Gastrocnemius medialis (tissue), 4 donors: ENCODE measurements at regions not wholly inside any gene's neighbourhood (a gene's known extent, or its start where the extent isn't known, plus 50 kb on each side); places are given as distances from the start of the nearest gene placed in this dataset.

ENCODE experiments used
- ATAC-seq, 2 donors: fragments of 150-250 bp; one replicate each; pipeline ENCODE4 v1.9.1; 2016
- DNase-seq, 2 donors: peaks; one replicate each; pipeline ENCODE4 v3.0.0-alpha.2; 2019
- H3K27ac ChIP-seq, 4 donors: fragments of 200-600 bp; sonication (generic); 1 replicate in 1 of 4; 2 replicates in 3 of 4; pipeline ENCODE4 v1.5.1; 2016 to 2018; ENCODE audit warnings: mild to moderate bottlenecking in 2 of 4, moderate library complexity in 1 of 4
- H3K27me3 ChIP-seq, 3 donors: fragments of 200-600 bp; sonication (generic) in 2 of 3; 1 replicate in 1 of 3; 2 replicates in 2 of 3; pipeline versions ENCODE4 v1.5.1 to v1.6.0; 2016 to 2019; ENCODE audit warnings: mild to moderate bottlenecking in 1 of 3, moderate library complexity in 1 of 3
- H3K36me3 ChIP-seq, 2 donors: fragments of 200-600 bp; sonication (generic) in 1 of 2; one replicate each; pipeline ENCODE4 v1.5.1; 2017 to 2018
- H3K4me1 ChIP-seq, 2 donors: fragments of 200-600 bp; sonication (generic) in 1 of 2; one replicate each; pipeline ENCODE4 v1.5.1; 2016 to 2017; ENCODE audit warnings: mild to moderate bottlenecking in 2 of 2
- H3K4me3 ChIP-seq, 4 donors: fragments of 200-600 bp; sonication (generic) in 3 of 4; 1 replicate in 1 of 4; 2 replicates in 3 of 4; pipeline ENCODE4 v1.5.1; 2016 to 2019; ENCODE audit warnings: mild to moderate bottlenecking in 2 of 4
- H3K9me3 ChIP-seq, 3 donors: fragments of 200-600 bp; sonication (generic) in 2 of 3; 1 replicate in 1 of 3; 2 replicates in 2 of 3; pipeline ENCODE4 v1.5.1; 2016 to 2019
- CTCF ChIP-seq, 5 experiments: fragments of 450-650 bp in 3 of 5; fragments of 200-600 bp in 2 of 5; sonication (generic) in 2 of 5; IDR thresholded peaks in 4 of 5; conservative IDR thresholded peaks in 1 of 5; 1 replicate in 4 of 5; 2 replicates in 1 of 5; pipeline ENCODE4 v1.5.1; 2016 to 2019; ENCODE audit warnings: antibody characterized with exemption in 5 of 5, mild to moderate bottlenecking in 3 of 5, moderate library complexity in 3 of 5
- POLR2A ChIP-seq, 2 donors: fragments of 450-650 bp; IDR thresholded peaks; one replicate each; pipeline ENCODE4 v1.6.1; 2017; ENCODE audit warnings: antibody characterized with exemption in 2 of 2, mild to moderate bottlenecking in 2 of 2, moderate library complexity in 2 of 2
- in situ Hi-C, 4 donors: fragments of 200-750 bp; cut with MboI; loops; one replicate each; pipeline versions ENCODE4 v1.15.0 to v1.8.0; 2017; ENCODE audit warnings: low sequenced_read_pairs in 4 of 4
- intact Hi-C: fragments of 100-400 bp; cut with DNase I; formaldehyde crosslinking; loops from one replicate; pipeline ENCODE4 v1.15.1; 2023; ENCODE audit warnings: low total_unique reads

- TF ChIP-seq POLR2A (IDR thresholded peaks at IDR 0.05) (no peak), CTCF (IDR thresholded peaks at IDR 0.05 in 4 of 5, conservative IDR thresholded peaks at IDR 0.05 in 1 of 5) (no peak)
- H3K4me1 ChIP-seq = no peaks in the 10 kb centered on the region
- H3K9me3 ChIP-seq = peaks cover 0 to 6% (median 3%) of the 10 kb centered on the region in 3 donors
- no peaks in the 10 kb centered on the region for H3K27me3 ChIP-seq
- no peak overlapping the region for H3K27ac ChIP-seq
- intact Hi-C loops (no loop called here), in situ Hi-C loops (no loop called here)
- H3K4me3 ChIP-seq = no peak overlapping the region
- H3K36me3 ChIP-seq = no peaks in the 10 kb centered on the region
- ATAC-seq (no peak), DNase-seq (no peak)
Measured at GRCh38 chr6:3551716-3552511, 95.1 kb upstream of the SLC22A23 start.

GRCh38 chr6:3549314-3549940 lies 92.6 kb upstream of the SLC22A23 start:
- in situ Hi-C loops (no loop called here), intact Hi-C loops (no loop called here)
- no peak for DNase-seq
- Histone ChIP-seq H3K9me3 (peaks cover 0 to 6% (median 3%) of the 10 kb centered on the region in 3 donors), H3K27me3 (no peaks in the 10 kb centered on the region), H3K36me3 (no peaks in the 10 kb centered on the region), H3K4me3 (no peak overlapping the region), H3K27ac (no peak overlapping the region), H3K4me1 (no peaks in the 10 kb centered on the region)
- ATAC-seq = no peak
- TF ChIP-seq POLR2A (IDR thresholded peaks at IDR 0.05) (no peak), CTCF (IDR thresholded peaks at IDR 0.05 in 4 of 5, conservative IDR thresholded peaks at IDR 0.05 in 1 of 5) (no peak)

GRCh38 chr6:3546121-3546520 lies 89.3 kb upstream of the SLC22A23 start:
- intact Hi-C loops = no loop called here
- TF ChIP-seq CTCF (IDR thresholded peaks at IDR 0.05 in 4 of 5, conservative IDR thresholded peaks at IDR 0.05 in 1 of 5) = no peak
- TF ChIP-seq POLR2A (IDR thresholded peaks at IDR 0.05) = no peak
- Histone ChIP-seq H3K4me1 (no peaks in the 10 kb centered on the region), H3K36me3 (no peaks in the 10 kb centered on the region), H3K27ac (no peak overlapping the region), H3K4me3 (no peak overlapping the region), H3K9me3 (no peaks in the 10 kb centered on the region), H3K27me3 (no peaks in the 10 kb centered on the region)
- in situ Hi-C loops = no loop called here
- DNase-seq = no peak
- no peak for ATAC-seq

DNA sequence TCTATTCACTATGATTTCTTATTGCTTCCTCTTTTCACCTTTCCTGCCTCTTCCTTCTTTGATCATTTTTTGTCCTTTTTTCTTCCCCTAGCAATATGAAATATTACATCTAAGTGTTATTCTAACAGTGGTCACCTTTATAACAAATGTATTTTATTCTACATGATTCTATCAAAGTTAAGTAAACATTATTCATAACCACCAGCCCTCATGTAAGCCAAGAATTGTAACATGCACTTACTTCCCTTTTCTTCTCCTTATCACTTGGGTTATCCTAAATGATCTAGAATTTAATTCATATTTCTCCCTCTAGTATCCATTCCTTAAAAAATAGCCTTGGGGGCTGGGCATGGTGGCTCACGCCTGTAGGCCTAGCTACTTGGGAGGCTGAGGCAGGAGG lies 88.3 kb upstream of the SLC22A23 start:
- Histone ChIP-seq H3K27ac (no peak overlapping the region), H3K36me3 (no peaks in the 10 kb centered on the region), H3K27me3 (no peaks in the 10 kb centered on the region), H3K4me1 (no peaks in the 10 kb centered on the region), H3K4me3 (no peak overlapping the region), H3K9me3 (no peaks in the 10 kb centered on the region)
- DNase-seq (no peak), ATAC-seq (no peak)
- intact Hi-C loops = no loop called here
- in situ Hi-C loops = no loop called here
- TF ChIP-seq CTCF (IDR thresholded peaks at IDR 0.05 in 4 of 5, conservative IDR thresholded peaks at IDR 0.05 in 1 of 5) = no peak
- no peak for TF ChIP-seq POLR2A (IDR thresholded peaks at IDR 0.05)
